Neural cell (in vitro differentiated cells): ENCODE measurements at regions not wholly inside any gene's neighbourhood (a gene's known extent, or its start where the extent isn't known, plus 50 kb on each side); places are given as distances from the start of the nearest gene placed in this dataset.

Experiments
- H2AFZ ChIP-seq: fragments of 200-600, 300-800 bp; sonication (generic), shearing (Covaris generic); 2 replicates; pipeline ENCODE4 v1.6.0; 2014; ENCODE audit warnings: low read depth, mild to moderate bottlenecking, antibody characterized with exemption, low read length, moderate library complexity
- H3F3A ChIP-seq: fragments of 200-600 bp; shearing (Covaris generic); 2 replicates; pipeline ENCODE4 v1.6.1; 2016; ENCODE audit warnings: mild to moderate bottlenecking, moderate library complexity, mixed read lengths, antibody characterized with exemption, low read length; ENCODE audit not compliant: insufficient read depth, poor library complexity, severe bottlenecking
- H3K27ac ChIP-seq: fragments of 200-600, 300-800 bp; sonication (generic), shearing (Covaris generic); 2 replicates; pipeline ENCODE4 v1.5.1; 2014; ENCODE audit warnings: mild to moderate bottlenecking, low read length, moderate library complexity
- H3K27me3 ChIP-seq: fragments of 300-800, 200-600 bp; sonication (generic), shearing (Covaris generic); 2 replicates; pipeline ENCODE4 v1.6.0; 2014; ENCODE audit warnings: mild to moderate bottlenecking, low read depth, low read length, moderate library complexity; ENCODE audit not compliant: insufficient read depth
- H3K36me3 ChIP-seq: fragments of 300-800, 200-600 bp; sonication (generic), shearing (Covaris generic); 2 replicates; pipeline ENCODE4 v1.5.1; 2014; ENCODE audit warnings: mild to moderate bottlenecking, antibody characterized with exemption, low read length, moderate library complexity; ENCODE audit not compliant: insufficient read depth
- H3K4me2 ChIP-seq: fragments of 300-800, 200-600 bp; sonication (generic), shearing (Covaris generic); 2 replicates; pipeline ENCODE4 v1.6.0; 2014; ENCODE audit warnings: mild to moderate bottlenecking, low read length
- H3K4me3 ChIP-seq: fragments of 300-800, 200-600 bp; sonication (generic), shearing (Covaris generic); 2 replicates; pipeline ENCODE4 v1.5.1; 2014; ENCODE audit warnings: mild to moderate bottlenecking, low read length, moderate library complexity
- H3K79me2 ChIP-seq: fragments of 200-600 bp; shearing (Covaris generic); replicated peaks from 2 replicates; pipeline ENCODE4 v1.6.0; 2014; ENCODE audit warnings: mild to moderate bottlenecking, low read length, moderate library complexity; ENCODE audit not compliant: insufficient read depth
- H3K9ac ChIP-seq: fragments of 300-800, 200-600 bp; sonication (generic), shearing (Covaris generic); 2 replicates; pipeline ENCODE4 v1.6.1; 2016; ENCODE audit warnings: mild to moderate bottlenecking, low read length, mixed read lengths
- H3K9me2 ChIP-seq: fragments of 200-600 bp; shearing (Covaris generic); 2 replicates; pipeline ENCODE4 v1.6.1; 2016; ENCODE audit warnings: mild to moderate bottlenecking, low read length, mixed read lengths; ENCODE audit not compliant: insufficient read depth
- H3K9me3 ChIP-seq: fragments of 200-600, 300-800 bp; sonication (generic), shearing (Covaris generic); 2 replicates; pipeline ENCODE4 v1.6.1; 2016; ENCODE audit warnings: mild to moderate bottlenecking, mixed run types, low read length, moderate library complexity, mixed read lengths
- H4K20me1 ChIP-seq: fragments of 200-600 bp; shearing (Covaris generic); 2 replicates; pipeline ENCODE4 v1.6.1; 2016; ENCODE audit warnings: mild to moderate bottlenecking, mixed run types; ENCODE audit not compliant: insufficient read depth
- EP300 ChIP-seq: fragments of 450-650 bp; conservative IDR thresholded peaks from 2 replicates; pipeline ENCODE4 v1.6.1; 2014; ENCODE audit warnings: antibody characterized with exemption, mild to moderate bottlenecking, moderate library complexity; ENCODE audit not compliant: poor library complexity, severe bottlenecking
- EZH2 ChIP-seq: fragments of 200-600, 300-800 bp; shearing (Covaris generic), sonication (generic); IDR thresholded peaks from 2 replicates; pipeline ENCODE4 v1.6.1; 2014; ENCODE audit warnings: antibody characterized with exemption, low read length, borderline replicate concordance, mild to moderate bottlenecking; ENCODE audit not compliant: insufficient read depth, poor library complexity, severe bottlenecking
- MXI1 ChIP-seq: fragments of 450-650 bp; conservative IDR thresholded peaks from 2 replicates; pipeline ENCODE4 v1.6.1; 2014; ENCODE audit warnings: antibody characterized with exemption, mild to moderate bottlenecking; ENCODE audit not compliant: poor library complexity, severe bottlenecking
- POLR2AphosphoS5 ChIP-seq: IDR thresholded peaks from 2 replicates; pipeline ENCODE4 v1.6.1; 2012
- RAD21 ChIP-seq: fragments of 450-650 bp; conservative IDR thresholded peaks from 2 replicates; pipeline ENCODE4 v1.6.1; 2014; ENCODE audit warnings: antibody characterized with exemption, mild to moderate bottlenecking, moderate library complexity
- REST ChIP-seq: IDR thresholded peaks from 2 replicates; pipeline ENCODE4 v1.6.1; 2012; ENCODE audit warnings: borderline replicate concordance
- SMC3 ChIP-seq: fragments of 450-650 bp; conservative IDR thresholded peaks from 2 replicates; pipeline ENCODE4 v1.6.1; 2014; ENCODE audit warnings: antibody characterized with exemption, mild to moderate bottlenecking, moderate library complexity; ENCODE audit not compliant: poor library complexity
- TAF1 ChIP-seq: IDR thresholded peaks from 2 replicates; pipeline ENCODE4 v1.6.1; 2012; ENCODE audit warnings: low read depth
- TF ChIP-seq, protein P1 (sequence below): fragments of 450-650 bp; IDR thresholded peaks from 2 replicates; pipeline ENCODE4 v1.5.1; 2014; ENCODE audit warnings: antibody characterized with exemption, mild to moderate bottlenecking, moderate library complexity; ENCODE audit not compliant: poor library complexity, severe bottlenecking

DNA sequence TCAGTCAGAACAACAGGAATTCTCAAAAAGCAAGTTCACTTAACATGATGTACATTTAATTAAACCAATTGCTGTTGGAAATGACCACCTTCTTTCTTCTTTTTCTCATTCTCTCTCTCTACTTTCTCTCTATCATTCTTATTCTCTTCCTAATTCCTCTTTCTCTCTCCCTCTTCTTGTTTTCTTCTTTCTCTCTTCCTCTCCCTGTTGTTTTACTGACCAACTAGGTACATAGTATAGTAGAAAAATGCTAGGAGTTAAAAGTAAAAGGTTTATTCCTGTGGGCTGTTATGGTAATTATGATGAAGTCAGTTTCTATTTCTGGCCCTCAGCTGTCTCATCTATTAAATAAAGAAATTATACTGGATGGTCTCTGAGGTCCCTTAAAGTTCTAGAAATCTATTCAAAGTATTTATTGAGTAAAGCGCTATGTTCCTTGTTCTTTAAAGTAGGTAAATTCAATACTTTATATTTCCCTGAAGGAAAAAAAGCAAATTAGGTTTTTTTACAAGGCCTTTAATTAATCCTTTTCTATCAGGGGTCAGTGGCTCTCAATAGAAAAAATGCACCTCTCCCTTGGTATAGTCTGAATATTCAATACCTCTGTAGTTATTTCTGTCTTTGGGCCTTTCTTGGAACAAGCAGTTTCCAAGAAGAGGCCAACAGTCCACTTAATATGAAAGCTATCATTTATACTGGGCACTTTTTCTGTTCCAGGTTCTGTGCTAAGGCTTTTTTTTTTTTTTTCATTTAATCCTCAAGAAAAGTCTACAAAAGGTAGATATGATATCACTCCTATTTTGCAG lies 102.3 kb upstream of the SLC30A5 start:
- Histone ChIP-seq H3K36me3 (no peaks in the 10 kb centered on the region), H3K27ac (no peak overlapping the region), H3K4me3 (no peak overlapping the region), H2AFZ (no peak overlapping the region), H3K9me2 (no peaks in the 10 kb centered on the region), H3F3A (no peaks in the 10 kb centered on the region), H3K79me2 (no peaks in the 10 kb centered on the region), H4K20me1 (no peaks in the 10 kb centered on the region), H3K27me3 (no peaks in the 10 kb centered on the region), H3K9ac (no peak overlapping the region), H3K4me2 (no peak overlapping the region), H3K9me3 (no peaks in the 10 kb centered on the region)
- TF ChIP-seq, protein P1, sequence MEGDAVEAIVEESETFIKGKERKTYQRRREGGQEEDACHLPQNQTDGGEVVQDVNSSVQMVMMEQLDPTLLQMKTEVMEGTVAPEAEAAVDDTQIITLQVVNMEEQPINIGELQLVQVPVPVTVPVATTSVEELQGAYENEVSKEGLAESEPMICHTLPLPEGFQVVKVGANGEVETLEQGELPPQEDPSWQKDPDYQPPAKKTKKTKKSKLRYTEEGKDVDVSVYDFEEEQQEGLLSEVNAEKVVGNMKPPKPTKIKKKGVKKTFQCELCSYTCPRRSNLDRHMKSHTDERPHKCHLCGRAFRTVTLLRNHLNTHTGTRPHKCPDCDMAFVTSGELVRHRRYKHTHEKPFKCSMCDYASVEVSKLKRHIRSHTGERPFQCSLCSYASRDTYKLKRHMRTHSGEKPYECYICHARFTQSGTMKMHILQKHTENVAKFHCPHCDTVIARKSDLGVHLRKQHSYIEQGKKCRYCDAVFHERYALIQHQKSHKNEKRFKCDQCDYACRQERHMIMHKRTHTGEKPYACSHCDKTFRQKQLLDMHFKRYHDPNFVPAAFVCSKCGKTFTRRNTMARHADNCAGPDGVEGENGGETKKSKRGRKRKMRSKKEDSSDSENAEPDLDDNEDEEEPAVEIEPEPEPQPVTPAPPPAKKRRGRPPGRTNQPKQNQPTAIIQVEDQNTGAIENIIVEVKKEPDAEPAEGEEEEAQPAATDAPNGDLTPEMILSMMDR = no peak
- TF ChIP-seq RAD21 = no peak
- TF ChIP-seq TAF1 = no peak
- TF ChIP-seq EZH2 = no peak
- no peak for TF ChIP-seq EP300
- no peak for TF ChIP-seq MXI1
- TF ChIP-seq SMC3 = no peak
- TF ChIP-seq REST = no peak
- TF ChIP-seq POLR2AphosphoS5 = no peak

GRCh38 chr5:68994645-68995044 lies 99.2 kb upstream of the SLC30A5 start:
- H3K27ac ChIP-seq = no peak overlapping the region
- H3K79me2 ChIP-seq = no peaks in the 10 kb centered on the region
- H3K4me2 ChIP-seq = no peak overlapping the region
- no peak overlapping the region for H3K9ac ChIP-seq
- no peak overlapping the region for H3K4me3 ChIP-seq
- H3K9me2 ChIP-seq = no peaks in the 10 kb centered on the region
- H3K36me3 ChIP-seq = no peaks in the 10 kb centered on the region
- no peak for TF ChIP-seq RAD21
- no peak for TF ChIP-seq EP300
- no peak for TF ChIP-seq MXI1
- no peak for TF ChIP-seq EZH2
- no peak for TF ChIP-seq POLR2AphosphoS5
- TF ChIP-seq TAF1 = no peak
- TF ChIP-seq REST = no peak
- TF ChIP-seq, protein P1 = no peak
- no peak for TF ChIP-seq SMC3
- no peaks in the 10 kb centered on the region for H4K20me1 ChIP-seq
- H3K27me3 ChIP-seq = no peaks in the 10 kb centered on the region
- no peak overlapping the region for H2AFZ ChIP-seq
- no peaks in the 10 kb centered on the region for H3F3A ChIP-seq
- no peaks in the 10 kb centered on the region for H3K9me3 ChIP-seq
